ENCODE measurements at regions not wholly inside any gene's neighbourhood (a gene's known extent, or its start where the extent isn't known, plus 50 kb on each side); places are given as distances from the start of the nearest gene placed in this dataset.

- Histone ChIP-seq H3K27ac (replicated peaks) (no peak overlapping the region), H3K4me3 (replicated peaks; ENCODE audit: insufficient read depth, low read length) (no peak overlapping the region), H3K27me3 (ENCODE audit: insufficient read depth, poor library complexity, severe bottlenecking) (no peaks in the 10 kb centered on the region)
- TF ChIP-seq GABPA (IDR thresholded peaks at IDR 0.05; ENCODE audit: low read depth): no peak
- no peak for TF ChIP-seq SPI1 (IDR thresholded peaks at IDR 0.05; ENCODE audit: borderline replicate concordance, low read depth)
- TF ChIP-seq REST (IDR thresholded peaks at IDR 0.05; ENCODE audit: insufficient replicate concordance, low read depth): no peak
- TF ChIP-seq POLR2AphosphoS5 (IDR thresholded peaks at IDR 0.05; ENCODE audit: low read depth): no peak
- TF ChIP-seq CTCF (IDR thresholded peaks at IDR 0.05; ENCODE audit: insufficient read depth, low read length): no peak
- DNase-seq (ENCODE audit: low read depth in 1 of 2, low spot score in 1 of 2): no peak
Measured at GRCh38 chr20:39658662-39659409, 696.7 kb downstream of the DHX35 start.

- Histone ChIP-seq H3K27ac (replicated peaks) (no peak overlapping the region), H3K4me3 (replicated peaks; ENCODE audit: insufficient read depth, low read length) (no peak overlapping the region), H3K27me3 (ENCODE audit: insufficient read depth, poor library complexity, severe bottlenecking) (no peaks in the 10 kb centered on the region)
- TF ChIP-seq POLR2AphosphoS5 (IDR thresholded peaks at IDR 0.05; ENCODE audit: low read depth): no peak
- DNase-seq (ENCODE audit: low read depth in 1 of 2, low spot score in 1 of 2): no peak
Measured at GRCh38 chr20:39654171-39654570, 692.0 kb downstream of the DHX35 start.

- Histone ChIP-seq H3K4me3 (replicated peaks; ENCODE audit: insufficient read depth, low read length) (no peak overlapping the region), H3K27me3 (ENCODE audit: insufficient read depth, poor library complexity, severe bottlenecking) (no peaks in the 10 kb centered on the region), H3K27ac (replicated peaks) (no peak overlapping the region)
- TF ChIP-seq SPI1 (IDR thresholded peaks at IDR 0.05; ENCODE audit: borderline replicate concordance, low read depth) (no peak), GABPA (IDR thresholded peaks at IDR 0.05; ENCODE audit: low read depth) (no peak), CTCF (IDR thresholded peaks at IDR 0.05; ENCODE audit: insufficient read depth, low read length) (no peak), POLR2AphosphoS5 (IDR thresholded peaks at IDR 0.05; ENCODE audit: low read depth) (no peak), REST (IDR thresholded peaks at IDR 0.05; ENCODE audit: insufficient replicate concordance, low read depth) (no peak)
- DNase-seq (ENCODE audit: low read depth in 1 of 2, low spot score in 1 of 2): no peak
Measured at GRCh38 chr20:39651645-39652325, 689.6 kb downstream of the DHX35 start.

GRCh38 chr20:39646874-39647413 lies 684.8 kb downstream of the DHX35 start:
- DNase-seq (ENCODE audit: low read depth in 1 of 2, low spot score in 1 of 2): no peak
- Histone ChIP-seq H3K27ac (replicated peaks) (no peak overlapping the region), H3K27me3 (ENCODE audit: insufficient read depth, poor library complexity, severe bottlenecking) (no peaks in the 10 kb centered on the region), H3K4me3 (replicated peaks; ENCODE audit: insufficient read depth, low read length) (no peak overlapping the region)
- TF ChIP-seq CTCF (IDR thresholded peaks at IDR 0.05; ENCODE audit: insufficient read depth, low read length): no peak
- TF ChIP-seq SPI1 (IDR thresholded peaks at IDR 0.05; ENCODE audit: borderline replicate concordance, low read depth): no peak
- no peak for TF ChIP-seq GABPA (IDR thresholded peaks at IDR 0.05; ENCODE audit: low read depth)
